DND-41 (cell line): ENCODE measurements at regions not wholly inside any gene's neighbourhood (a gene's known extent, or its start where the extent isn't known, plus 50 kb on each side); places are given as distances from the start of the nearest gene placed in this dataset.

Source experiments
- ATAC-seq: fragments of 200-7000 bp; cut with Tn5 transposase; 3 replicates; pipeline ENCODE4 v1.9.1; 2021; ENCODE audit warnings: low read depth; ENCODE audit not compliant: insufficient read depth
- DNase-seq: peaks from one replicate; pipeline ENCODE4 v3.0.0-alpha.2; 2020
- H2AFZ ChIP-seq: 2 replicates; pipeline ENCODE4 v1.6.0; 2012; ENCODE audit warnings: low read depth, low read length
- H3K27ac ChIP-seq: 2 replicates; pipeline ENCODE4 v1.5.1; 2012; ENCODE audit warnings: low read length, inconsistent platforms
- H3K27me3 ChIP-seq: fragments of 200-600 bp; sonication (generic); 2 replicates; pipeline ENCODE4 v1.6.0; 2012; ENCODE audit warnings: low read length, mild to moderate bottlenecking, inconsistent platforms; ENCODE audit not compliant: insufficient read depth, poor library complexity
- H3K36me3 ChIP-seq: 2 replicates; pipeline ENCODE4 v1.5.1; 2012; ENCODE audit warnings: low read length, inconsistent platforms; ENCODE audit not compliant: insufficient read depth
- H3K4me1 ChIP-seq: 2 replicates; pipeline ENCODE4 v1.5.1; 2012; ENCODE audit warnings: mild to moderate bottlenecking, low read length; ENCODE audit not compliant: insufficient read depth
- H3K4me2 ChIP-seq: 2 replicates; pipeline ENCODE4 v1.6.0; 2012; ENCODE audit warnings: mild to moderate bottlenecking, moderate library complexity, low read length, inconsistent platforms; ENCODE audit not compliant: insufficient read depth
- H3K4me3 ChIP-seq, 2 experiments: fragments of 200-600 bp in 1 of 2; shearing (Covaris generic) in 1 of 2; 2 replicates each; pipeline ENCODE4 v1.5.1; 2012 to 2016; ENCODE audit warnings: inconsistent platforms in 2 of 2, low read length in 2 of 2, mild to moderate bottlenecking in 2 of 2, low read depth in 1 of 2, moderate library complexity in 1 of 2
- H3K79me2 ChIP-seq: 2 replicates; pipeline ENCODE4 v1.6.0; 2012; ENCODE audit warnings: low read length, inconsistent platforms; ENCODE audit not compliant: insufficient read depth
- H3K9ac ChIP-seq: 2 replicates; pipeline ENCODE4 v1.6.0; 2012; ENCODE audit warnings: low read depth, mild to moderate bottlenecking, inconsistent platforms, low read length, moderate library complexity
- H3K9me3 ChIP-seq: 2 replicates; pipeline ENCODE4 v1.5.1; 2012; ENCODE audit warnings: low read length, moderate library complexity, mild to moderate bottlenecking, inconsistent platforms; ENCODE audit not compliant: insufficient read depth, severe bottlenecking
- H4K20me1 ChIP-seq: 2 replicates; pipeline ENCODE4 v1.6.0; 2012; ENCODE audit warnings: low read length; ENCODE audit not compliant: insufficient read depth
- EZH2 ChIP-seq: IDR thresholded peaks from 3 replicates; pipeline ENCODE4 v1.6.1; 2012; ENCODE audit warnings: borderline replicate concordance, low read depth, mild to moderate bottlenecking, moderate library complexity, low read length, inconsistent platforms; ENCODE audit not compliant: severe bottlenecking
- TF ChIP-seq, protein P1 (sequence below): IDR thresholded peaks from 2 replicates; pipeline ENCODE4 v1.5.1; 2012; ENCODE audit warnings: borderline replicate concordance, low read length, moderate library complexity, mild to moderate bottlenecking; ENCODE audit not compliant: poor library complexity, severe bottlenecking; ENCODE audit errors: extremely low read depth

DNA sequence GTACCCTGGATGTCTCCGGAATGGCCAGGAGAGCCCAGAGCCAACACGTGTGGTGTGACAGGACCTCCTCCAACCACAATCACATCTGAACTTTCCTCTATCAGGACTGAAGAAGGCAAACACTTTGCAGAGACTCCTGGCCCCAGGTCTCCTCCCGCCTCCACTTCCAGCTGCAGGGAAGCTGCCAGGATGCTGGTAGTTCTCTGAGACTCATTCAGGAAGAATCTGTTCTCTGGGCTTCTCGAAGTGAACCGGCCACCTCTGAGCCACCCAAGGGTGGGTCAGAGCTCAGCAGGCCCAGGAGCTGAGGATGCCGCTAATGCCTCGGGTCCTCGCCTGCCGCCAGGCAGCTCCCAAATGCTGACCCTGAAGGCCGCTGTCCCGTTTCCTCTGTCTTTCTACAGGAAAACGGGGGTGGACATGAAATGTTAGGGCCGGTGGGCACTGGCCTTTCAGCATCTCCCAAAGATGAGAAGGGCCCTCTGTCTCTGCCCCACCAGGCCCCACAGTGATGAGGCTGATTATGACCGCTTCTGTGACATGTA is 789.9 kb downstream of the BRD1 start:
- no peak overlapping the region for H2AFZ ChIP-seq
- H4K20me1 ChIP-seq = peaks cover 3% of the 10 kb centered on the region; the same call in 1 of the 2 replicates
- H3K27me3 ChIP-seq = no peaks in the 10 kb centered on the region
- no peak for TF ChIP-seq EZH2
- TF ChIP-seq, protein P1, sequence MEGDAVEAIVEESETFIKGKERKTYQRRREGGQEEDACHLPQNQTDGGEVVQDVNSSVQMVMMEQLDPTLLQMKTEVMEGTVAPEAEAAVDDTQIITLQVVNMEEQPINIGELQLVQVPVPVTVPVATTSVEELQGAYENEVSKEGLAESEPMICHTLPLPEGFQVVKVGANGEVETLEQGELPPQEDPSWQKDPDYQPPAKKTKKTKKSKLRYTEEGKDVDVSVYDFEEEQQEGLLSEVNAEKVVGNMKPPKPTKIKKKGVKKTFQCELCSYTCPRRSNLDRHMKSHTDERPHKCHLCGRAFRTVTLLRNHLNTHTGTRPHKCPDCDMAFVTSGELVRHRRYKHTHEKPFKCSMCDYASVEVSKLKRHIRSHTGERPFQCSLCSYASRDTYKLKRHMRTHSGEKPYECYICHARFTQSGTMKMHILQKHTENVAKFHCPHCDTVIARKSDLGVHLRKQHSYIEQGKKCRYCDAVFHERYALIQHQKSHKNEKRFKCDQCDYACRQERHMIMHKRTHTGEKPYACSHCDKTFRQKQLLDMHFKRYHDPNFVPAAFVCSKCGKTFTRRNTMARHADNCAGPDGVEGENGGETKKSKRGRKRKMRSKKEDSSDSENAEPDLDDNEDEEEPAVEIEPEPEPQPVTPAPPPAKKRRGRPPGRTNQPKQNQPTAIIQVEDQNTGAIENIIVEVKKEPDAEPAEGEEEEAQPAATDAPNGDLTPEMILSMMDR = no peak
- no peaks in the 10 kb centered on the region for H3K79me2 ChIP-seq
- H3K4me2 ChIP-seq = no peak overlapping the region
- no peaks in the 10 kb centered on the region for H3K36me3 ChIP-seq
- H3K27ac ChIP-seq = no peak overlapping the region
- no peak for DNase-seq
- H3K9me3 ChIP-seq = no peaks in the 10 kb centered on the region
- ATAC-seq = no peak
- H3K4me3 ChIP-seq = no peak overlapping the region
- H3K4me1 ChIP-seq = no peaks in the 10 kb centered on the region
- no peak overlapping the region for H3K9ac ChIP-seq

DNA sequence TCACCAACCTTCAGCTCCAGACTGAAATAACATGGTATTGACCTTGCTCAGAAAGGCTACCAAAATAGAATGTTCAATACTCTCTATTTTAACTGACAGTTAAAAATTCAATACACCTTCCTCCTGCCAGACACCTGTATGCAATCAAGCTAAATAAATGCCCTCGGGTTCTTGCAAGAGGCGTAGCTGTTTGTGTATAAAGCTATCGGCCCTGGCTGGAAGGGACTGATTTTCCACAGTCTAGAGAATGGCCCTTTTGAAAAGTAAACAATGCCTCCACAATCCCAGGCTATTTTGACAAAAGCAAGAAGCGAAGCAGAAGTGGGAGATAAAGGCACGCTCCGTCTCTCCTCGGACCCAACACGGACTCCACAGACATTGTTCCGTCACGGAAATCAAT is 791.2 kb downstream of the BRD1 start:
- Histone ChIP-seq H3K9me3 (no peaks in the 10 kb centered on the region), H3K27me3 (no peaks in the 10 kb centered on the region), H3K79me2 (no peaks in the 10 kb centered on the region), H3K4me2 (no peak overlapping the region), H4K20me1 (peaks cover 3% of the 10 kb centered on the region; the same call in 1 of the 2 replicates), H3K27ac (no peak overlapping the region), H3K36me3 (no peaks in the 10 kb centered on the region), H3K9ac (no peak overlapping the region), H3K4me3 (no peak overlapping the region), H3K4me1 (no peaks in the 10 kb centered on the region), H2AFZ (no peak overlapping the region)
- no peak for ATAC-seq
- no peak for DNase-seq
- TF ChIP-seq, protein P1 = no peak
- TF ChIP-seq EZH2 = no peak

DNA sequence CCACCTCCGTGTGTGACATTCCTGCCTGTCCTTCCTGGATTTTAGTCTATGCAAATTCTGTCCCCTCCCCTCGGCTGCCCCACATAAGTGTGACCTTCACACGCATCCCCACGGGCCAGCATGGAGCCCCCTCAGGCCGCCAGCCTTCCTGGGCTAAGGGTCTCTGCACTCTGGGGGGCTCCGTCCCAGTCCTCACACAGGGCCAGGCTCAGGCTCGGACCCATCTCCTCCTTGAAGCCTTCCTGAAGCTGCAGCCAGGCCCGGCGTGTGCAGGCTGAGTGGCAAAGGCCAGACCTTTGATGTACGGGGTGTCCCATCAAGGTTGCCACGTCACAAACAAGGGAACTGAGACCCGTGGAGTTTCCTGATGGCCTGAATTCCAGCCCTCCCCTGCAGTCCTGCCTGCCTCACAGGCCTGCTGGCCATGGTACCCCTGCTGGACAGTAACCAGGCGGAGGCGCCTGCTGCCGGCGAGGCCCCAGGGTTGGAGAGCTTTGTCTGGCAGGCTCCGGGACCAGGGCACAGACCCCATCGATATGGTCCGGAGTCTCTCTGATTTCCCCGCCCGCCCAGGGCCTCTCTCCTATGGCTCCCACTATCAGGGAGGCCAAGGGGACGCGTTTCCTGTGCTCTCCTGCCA is 791.7 kb downstream of the BRD1 start:
- ATAC-seq = no peak
- H2AFZ ChIP-seq = no peak overlapping the region
- H3K9ac ChIP-seq = no peak overlapping the region
- H3K27me3 ChIP-seq = no peaks in the 10 kb centered on the region
- H3K4me2 ChIP-seq = no peak overlapping the region
- no peaks in the 10 kb centered on the region for H3K36me3 ChIP-seq
- no peak overlapping the region for H3K4me3 ChIP-seq
- H3K27ac ChIP-seq = no peak overlapping the region
- no peak for DNase-seq
- no peaks in the 10 kb centered on the region for H3K9me3 ChIP-seq
- no peak for TF ChIP-seq EZH2
- TF ChIP-seq, protein P1 = no peak
- H3K4me1 ChIP-seq = no peaks in the 10 kb centered on the region
- H3K79me2 ChIP-seq = no peaks in the 10 kb centered on the region
- H4K20me1 ChIP-seq = peaks cover 3% of the 10 kb centered on the region; the same call in 1 of the 2 replicates
